Keratinocyte (primary cell): ENCODE measurements at regions not wholly inside any gene's neighbourhood (a gene's known extent, or its start where the extent isn't known, plus 50 kb on each side); places are given as distances from the start of the nearest gene placed in this dataset.

ENCODE experiments used
- DNase-seq: peaks from one replicate; pipeline ENCODE4 v3.0.0-alpha.2; 2011; ENCODE audit warnings: low read depth, missing footprints, low spot score
- FAIRE-seq: peaks from 2 replicates; lab custom pipeline; 2011; peaks lifted over from hg19 to GRCh38; lab: Jason Lieb, UNC
- H2AFZ ChIP-seq: 2 replicates; pipeline ENCODE4 v1.6.0; 2012; ENCODE audit warnings: low read length, control low read depth, inconsistent platforms; ENCODE audit not compliant: control insufficient read depth
- H3K27ac ChIP-seq: 2 replicates; pipeline ENCODE4 v1.5.1; 2011; ENCODE audit warnings: low read length; ENCODE audit not compliant: control insufficient read depth, insufficient read depth
- H3K27me3 ChIP-seq: 3 replicates; pipeline ENCODE4 v1.6.0; 2011; ENCODE audit warnings: low read length; ENCODE audit not compliant: control insufficient read depth, insufficient read depth; ENCODE audit errors: extremely low read depth
- H3K36me3 ChIP-seq, 2 experiments: 2 replicates in 1 of 2; 3 replicates in 1 of 2; pipeline ENCODE4 v1.5.1; 2011; ENCODE audit warnings: low read length in 2 of 2, mild to moderate bottlenecking in 1 of 2; ENCODE audit not compliant: control insufficient read depth in 2 of 2, insufficient read depth in 2 of 2; ENCODE audit errors: extremely low read depth in 1 of 2
- H3K4me1 ChIP-seq: 3 replicates; pipeline ENCODE4 v1.5.1; 2011; ENCODE audit warnings: low read length; ENCODE audit not compliant: control insufficient read depth, insufficient read depth; ENCODE audit errors: extremely low read depth
- H3K4me2 ChIP-seq: 3 replicates; pipeline ENCODE4 v1.6.0; 2011; ENCODE audit warnings: low read depth, low read length; ENCODE audit not compliant: control insufficient read depth, insufficient read depth; ENCODE audit errors: extremely low read depth
- H3K4me3 ChIP-seq, 3 experiments: fragments of 200-600 bp in 1 of 3; sonication (generic) in 1 of 3; 2 replicates in 2 of 3; 3 replicates in 1 of 3; pipeline ENCODE4 v1.5.1; 2011 to 2016; ENCODE audit warnings: low read length in 3 of 3, mild to moderate bottlenecking in 3 of 3, control low read depth in 2 of 3, inconsistent platforms in 1 of 3, low read depth in 1 of 3, mixed read lengths in 1 of 3, mixed run types in 1 of 3, moderate library complexity in 1 of 3; ENCODE audit not compliant: control insufficient read depth in 2 of 3, insufficient read depth in 2 of 3; ENCODE audit errors: extremely low read depth in 1 of 3
- H3K79me2 ChIP-seq: 2 replicates; pipeline ENCODE4 v1.6.0; 2012; ENCODE audit warnings: low read length; ENCODE audit not compliant: control insufficient read depth, insufficient read depth
- H3K9ac ChIP-seq: 3 replicates; pipeline ENCODE4 v1.6.0; 2011; ENCODE audit warnings: low read length; ENCODE audit not compliant: control insufficient read depth, insufficient read depth; ENCODE audit errors: extremely low read depth
- H3K9me1 ChIP-seq: 3 replicates; pipeline ENCODE4 v1.6.0; 2011; ENCODE audit warnings: low read length; ENCODE audit not compliant: control insufficient read depth, insufficient read depth; ENCODE audit errors: extremely low read depth
- H3K9me3 ChIP-seq: 2 replicates; pipeline ENCODE4 v1.5.1; 2012; ENCODE audit warnings: low read depth, low read length; ENCODE audit not compliant: control insufficient read depth
- H4K20me1 ChIP-seq: 3 replicates; pipeline ENCODE4 v1.6.0; 2011; ENCODE audit warnings: low read length; ENCODE audit not compliant: control insufficient read depth, insufficient read depth; ENCODE audit errors: extremely low read depth
- EZH2 ChIP-seq: IDR thresholded peaks from one replicate; pipeline ENCODE4 v1.6.1; 2012; ENCODE audit warnings: inconsistent platforms, mild to moderate bottlenecking, low read length, moderate library complexity
- dilution Hi-C: fragments of 300-500 bp; cut with MboI; formaldehyde crosslinking; loops from one replicate; pipeline ENCODE4 v1.7.0; 2020; ENCODE audit warnings: low sequenced_read_pairs; ENCODE audit not compliant: extremely low pct_ligation_motif_present
- TF ChIP-seq, protein P1 (sequence below), 3 experiments: IDR thresholded peaks in 1 of 3; conservative IDR thresholded peaks in 1 of 3; optimal IDR thresholded peaks in 1 of 3; 2 replicates in 2 of 3; 3 replicates in 1 of 3; pipeline versions ENCODE3 to v1.5.1; 2011; ENCODE audit warnings: low read length in 3 of 3, mild to moderate bottlenecking in 3 of 3, moderate library complexity in 2 of 3, control low read depth in 1 of 3, inconsistent platforms in 1 of 3; ENCODE audit not compliant: insufficient read depth in 2 of 3; ENCODE audit errors: extremely low read depth in 1 of 3

DNA sequence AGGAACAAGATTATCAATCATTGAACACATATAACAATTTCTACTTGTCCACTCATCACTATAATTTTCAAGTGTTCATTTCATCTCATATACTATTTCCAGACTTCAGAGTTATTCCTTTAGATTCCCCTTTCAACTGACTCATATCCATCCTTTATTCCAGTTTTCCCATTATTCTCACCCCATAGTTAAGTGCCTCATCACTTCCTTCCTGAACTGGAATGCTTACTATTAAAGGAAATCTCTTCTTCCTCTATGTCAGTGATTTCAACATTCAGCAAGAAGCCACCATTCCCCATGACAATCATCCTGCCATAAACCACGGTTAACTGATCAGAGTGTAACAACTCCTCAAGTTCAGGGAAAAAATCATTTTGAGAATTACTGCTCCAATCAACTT lies 198.9 kb downstream of the FBXO8 start:
- H3K27me3 ChIP-seq, result no peaks in the 10 kb centered on the region
- H2AFZ ChIP-seq, result no peak overlapping the region
- no peak overlapping the region for H3K4me3 ChIP-seq
- no peaks in the 10 kb centered on the region for H3K9me1 ChIP-seq
- dilution Hi-C loops, result no loop called here
- H3K4me2 ChIP-seq, result no peak overlapping the region
- H3K36me3 ChIP-seq, result no peaks in the 10 kb centered on the region
- DNase-seq, result no peak
- no peaks in the 10 kb centered on the region for H4K20me1 ChIP-seq
- no peaks in the 10 kb centered on the region for H3K4me1 ChIP-seq
- H3K79me2 ChIP-seq, result no peaks in the 10 kb centered on the region
- no peak overlapping the region for H3K9ac ChIP-seq
- TF ChIP-seq EZH2, result no peak
- TF ChIP-seq, protein P1, sequence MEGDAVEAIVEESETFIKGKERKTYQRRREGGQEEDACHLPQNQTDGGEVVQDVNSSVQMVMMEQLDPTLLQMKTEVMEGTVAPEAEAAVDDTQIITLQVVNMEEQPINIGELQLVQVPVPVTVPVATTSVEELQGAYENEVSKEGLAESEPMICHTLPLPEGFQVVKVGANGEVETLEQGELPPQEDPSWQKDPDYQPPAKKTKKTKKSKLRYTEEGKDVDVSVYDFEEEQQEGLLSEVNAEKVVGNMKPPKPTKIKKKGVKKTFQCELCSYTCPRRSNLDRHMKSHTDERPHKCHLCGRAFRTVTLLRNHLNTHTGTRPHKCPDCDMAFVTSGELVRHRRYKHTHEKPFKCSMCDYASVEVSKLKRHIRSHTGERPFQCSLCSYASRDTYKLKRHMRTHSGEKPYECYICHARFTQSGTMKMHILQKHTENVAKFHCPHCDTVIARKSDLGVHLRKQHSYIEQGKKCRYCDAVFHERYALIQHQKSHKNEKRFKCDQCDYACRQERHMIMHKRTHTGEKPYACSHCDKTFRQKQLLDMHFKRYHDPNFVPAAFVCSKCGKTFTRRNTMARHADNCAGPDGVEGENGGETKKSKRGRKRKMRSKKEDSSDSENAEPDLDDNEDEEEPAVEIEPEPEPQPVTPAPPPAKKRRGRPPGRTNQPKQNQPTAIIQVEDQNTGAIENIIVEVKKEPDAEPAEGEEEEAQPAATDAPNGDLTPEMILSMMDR (optimal IDR thresholded peaks at IDR 0.05 in 1 of 3, IDR thresholded peaks at IDR 0.05 in 1 of 3, conservative IDR thresholded peaks at IDR 0.05 in 1 of 3; ENCODE audit: extremely low read depth in 1 of 3, insufficient read depth in 2 of 3, low read length in 3 of 3), result no peak
- no peaks in the 10 kb centered on the region for H3K9me3 ChIP-seq
- H3K27ac ChIP-seq, result no peak overlapping the region
- FAIRE-seq, result no peak

DNA sequence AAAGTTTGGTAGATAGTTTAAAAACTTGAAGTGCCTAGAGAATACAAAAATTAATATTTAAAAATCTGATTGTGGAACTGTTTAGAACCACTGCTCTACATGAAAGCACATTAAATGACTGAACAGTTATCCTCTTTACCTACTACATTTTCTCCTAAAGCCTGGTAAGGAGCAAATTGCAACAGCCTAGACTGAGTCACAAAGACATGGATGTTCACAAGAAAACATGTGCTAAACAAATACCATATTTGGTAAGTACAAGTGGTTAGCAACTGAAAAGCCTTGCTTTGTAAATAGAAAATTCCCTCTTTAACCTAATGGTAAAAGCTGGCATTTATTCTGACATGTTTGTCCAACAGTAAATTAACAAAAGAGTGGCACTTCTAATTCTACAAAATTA lies 203.1 kb downstream of the FBXO8 start:
- TF ChIP-seq EZH2, result no peak
- TF ChIP-seq, protein P1 (optimal IDR thresholded peaks at IDR 0.05 in 1 of 3, IDR thresholded peaks at IDR 0.05 in 1 of 3, conservative IDR thresholded peaks at IDR 0.05 in 1 of 3; ENCODE audit: extremely low read depth in 1 of 3, insufficient read depth in 2 of 3, low read length in 3 of 3), result no peak
- Histone ChIP-seq H3K4me2 (no peak overlapping the region), H3K9me1 (no peaks in the 10 kb centered on the region), H4K20me1 (no peaks in the 10 kb centered on the region), H3K27me3 (no peaks in the 10 kb centered on the region), H3K27ac (no peak overlapping the region), H3K9ac (no peak overlapping the region), H3K4me1 (no peaks in the 10 kb centered on the region), H3K9me3 (no peaks in the 10 kb centered on the region), H3K4me3 (no peak overlapping the region), H3K79me2 (no peaks in the 10 kb centered on the region), H3K36me3 (no peaks in the 10 kb centered on the region), H2AFZ (no peak overlapping the region)
- DNase-seq (no peak), FAIRE-seq (no peak)
- dilution Hi-C loops, result no loop called here
